ENCODE measurements at regions not wholly inside any gene's neighbourhood (a gene's known extent, or its start where the extent isn't known, plus 50 kb on each side); places are given as distances from the start of the nearest gene placed in this dataset.

GRCh38 chr2:155679647-155680046 is 652.9 kb downstream of the NR4A2 start:
- TF ChIP-seq POLR2A (IDR thresholded peaks at IDR 0.05) (no peak), CTCF (IDR thresholded peaks at IDR 0.05) (no peak)
- Histone ChIP-seq H3K9me3 (no peaks in the 10 kb centered on the region), H3K4me1 (no peaks in the 10 kb centered on the region), H3K36me3 (no peaks in the 10 kb centered on the region), H3K4me3 (no peak overlapping the region), H3K27ac (no peak overlapping the region), H3K27me3 (no peaks in the 10 kb centered on the region)
- no peak for DNase-seq

GRCh38 chr2:155675920-155676319 is 656.6 kb downstream of the NR4A2 start:
- no peaks in the 10 kb centered on the region for H3K36me3 ChIP-seq
- DNase-seq = no peak
- no peak overlapping the region for H3K4me3 ChIP-seq
- no peaks in the 10 kb centered on the region for H3K9me3 ChIP-seq
- no peaks in the 10 kb centered on the region for H3K27me3 ChIP-seq
- no peaks in the 10 kb centered on the region for H3K4me1 ChIP-seq
- H3K27ac ChIP-seq = no peak overlapping the region
- TF ChIP-seq POLR2A (IDR thresholded peaks at IDR 0.05) (no peak), CTCF (IDR thresholded peaks at IDR 0.05) (no peak)

- Histone ChIP-seq H3K36me3 (no peaks in the 10 kb centered on the region), H3K9me3 (no peaks in the 10 kb centered on the region), H3K27ac (no peak overlapping the region), H3K4me3 (no peak overlapping the region), H3K4me1 (no peaks in the 10 kb centered on the region), H3K27me3 (no peaks in the 10 kb centered on the region)
- DNase-seq = no peak
- TF ChIP-seq POLR2A (IDR thresholded peaks at IDR 0.05) (no peak), CTCF (IDR thresholded peaks at IDR 0.05) (no peak)
Measured at GRCh38 chr2:155665704-155666103, 666.8 kb downstream of the NR4A2 start.

- H3K4me1 ChIP-seq = no peaks in the 10 kb centered on the region
- no peaks in the 10 kb centered on the region for H3K27me3 ChIP-seq
- H3K36me3 ChIP-seq = no peaks in the 10 kb centered on the region
- DNase-seq = no peak
- TF ChIP-seq POLR2A (IDR thresholded peaks at IDR 0.05) (no peak), CTCF (IDR thresholded peaks at IDR 0.05) (no peak)
- no peak overlapping the region for H3K4me3 ChIP-seq
- no peak overlapping the region for H3K27ac ChIP-seq
- H3K9me3 ChIP-seq = no peaks in the 10 kb centered on the region
Measured at GRCh38 chr2:155663265-155663664, 669.3 kb downstream of the NR4A2 start.

- Histone ChIP-seq H3K27me3 (no peaks in the 10 kb centered on the region), H3K36me3 (no peaks in the 10 kb centered on the region), H3K4me3 (no peak overlapping the region), H3K4me1 (no peaks in the 10 kb centered on the region), H3K9me3 (no peaks in the 10 kb centered on the region), H3K27ac (no peak overlapping the region)
- TF ChIP-seq CTCF (IDR thresholded peaks at IDR 0.05) = no peak
- TF ChIP-seq POLR2A (IDR thresholded peaks at IDR 0.05) = no peak
- no peak for DNase-seq
Measured at GRCh38 chr2:155662224-155662623, 670.3 kb downstream of the NR4A2 start.

- Histone ChIP-seq H3K4me3 (no peak overlapping the region), H3K27ac (no peak overlapping the region), H3K9me3 (no peaks in the 10 kb centered on the region), H3K4me1 (no peaks in the 10 kb centered on the region), H3K36me3 (no peaks in the 10 kb centered on the region), H3K27me3 (no peaks in the 10 kb centered on the region)
- TF ChIP-seq CTCF (IDR thresholded peaks at IDR 0.05) (no peak), POLR2A (IDR thresholded peaks at IDR 0.05) (no peak)
- DNase-seq = no peak
Measured at GRCh38 chr2:155653176-155653575, 679.3 kb downstream of the NR4A2 start.

All from Peyer's patch (tissue), 4 donors.